SK-N-SH (cell line): ENCODE measurements at regions not wholly inside any gene's neighbourhood (a gene's known extent, or its start where the extent isn't known, plus 50 kb on each side); places are given as distances from the start of the nearest gene placed in this dataset.
"Not testable (repeated sequence)": the region's sequence is repeated elsewhere in the genome, so short reads cannot be mapped to it uniquely, and the experiment has no call there.

Experiments
- CTCF ChIA-PET: fragments of 300-600, 350-600 bp; formaldehyde crosslinking; extraction: SDS; loops from one replicate; lab custom pipeline; 2021; lab: Yijun Ruan, JAX
- POLR2A ChIA-PET: fragments of 350-600 bp; sonication (Branson Sonifier 250); formaldehyde crosslinking; extraction: SDS; loops from one replicate; lab custom pipeline; 2020; ENCODE audit warnings: antibody characterized with exemption, inconsistent platforms; lab: Yijun Ruan, JAX
- DNase-seq: peaks from one replicate; pipeline ENCODE4 v3.0.0; 2012
- H2AFZ ChIP-seq: fragments of 200-600 bp; sonication (generic); 2 replicates; pipeline ENCODE4 v1.8.1; 2016; ENCODE audit warnings: antibody characterized with exemption, mild to moderate bottlenecking, low read depth
- H3F3A ChIP-seq: fragments of 200-600 bp; sonication (generic); replicated peaks from 2 replicates; pipeline ENCODE3; 2016; ENCODE audit warnings: antibody characterized with exemption, mild to moderate bottlenecking; ENCODE audit not compliant: insufficient read depth
- H3K27ac ChIP-seq, 2 experiments: fragments of 200-500 bp in 1 of 2; fragments of 200-600 bp in 1 of 2; sonication (Bioruptor generic) in 1 of 2; sonication (generic), shearing (Covaris generic) in 1 of 2; 2 replicates each; pipeline versions ENCODE4 v1.5.1 to v1.6.1; 2014 to 2016; ENCODE audit warnings: low read depth in 2 of 2, inconsistent platforms in 1 of 2, low read length in 1 of 2, mild to moderate bottlenecking in 1 of 2, mixed read lengths in 1 of 2
- H3K27me3 ChIP-seq: fragments of 200-600 bp; sonication (generic), shearing (Covaris generic); 2 replicates; pipeline ENCODE4 v1.6.1; 2016; ENCODE audit warnings: mixed run types; ENCODE audit not compliant: insufficient read depth
- H3K36me3 ChIP-seq, 2 experiments: fragments of 200-500 bp in 1 of 2; fragments of 200-600 bp in 1 of 2; sonication (Bioruptor generic) in 1 of 2; sonication (generic) in 1 of 2; replicated peaks in 1 of 2; 2 replicates each; pipeline versions ENCODE3 to v1.5.1; 2014 to 2016; ENCODE audit warnings: low read length in 1 of 2, mild to moderate bottlenecking in 1 of 2; ENCODE audit not compliant: insufficient read depth in 2 of 2, control insufficient read depth in 1 of 2
- H3K4me1 ChIP-seq, 2 experiments: fragments of 200-500 bp in 1 of 2; fragments of 200-600 bp in 1 of 2; sonication (Bioruptor generic) in 1 of 2; sonication (generic), shearing (Covaris generic) in 1 of 2; 2 replicates each; pipeline versions ENCODE4 v1.5.1 to v1.6.1; 2014 to 2016; ENCODE audit warnings: low read depth in 1 of 2, low read length in 1 of 2, mixed run types in 1 of 2; ENCODE audit not compliant: insufficient read depth in 2 of 2, control insufficient read depth in 1 of 2
- H3K4me2 ChIP-seq: fragments of 200-600 bp; sonication (generic), shearing (Covaris generic); 2 replicates; pipeline ENCODE4 v1.6.1; 2017; ENCODE audit warnings: mixed run types
- H3K4me3 ChIP-seq, 2 experiments: fragments of 200-500 bp in 1 of 2; fragments of 200-600 bp in 1 of 2; sonication (Bioruptor generic) in 1 of 2; sonication (generic), shearing (Covaris generic) in 1 of 2; 2 replicates each; pipeline versions ENCODE4 v1.5.1 to v1.8.1; 2014 to 2016; ENCODE audit warnings: low read depth in 2 of 2, inconsistent platforms in 1 of 2, low read length in 1 of 2, mild to moderate bottlenecking in 1 of 2, mixed read lengths in 1 of 2, moderate library complexity in 1 of 2
- H3K79me2 ChIP-seq: fragments of 200-600 bp; sonication (generic); 2 replicates; pipeline ENCODE4 v1.8.1; 2017; ENCODE audit warnings: mild to moderate bottlenecking; ENCODE audit not compliant: insufficient read depth
- H3K9ac ChIP-seq: fragments of 200-600 bp; sonication (generic); 2 replicates; pipeline ENCODE4 v1.6.1; 2017; ENCODE audit warnings: mixed run types
- H3K9me2 ChIP-seq: fragments of 200-600 bp; sonication (generic); 2 replicates; pipeline ENCODE4 v1.6.1; 2017; ENCODE audit warnings: mixed run types
- H3K9me3 ChIP-seq: fragments of 200-600 bp; sonication (generic); 2 replicates; pipeline ENCODE4 v1.6.1; 2017; ENCODE audit warnings: mixed run types, mild to moderate bottlenecking, moderate library complexity
- H4K20me1 ChIP-seq: fragments of 200-600 bp; sonication (generic); 2 replicates; pipeline ENCODE4 v1.6.1; 2017; ENCODE audit warnings: mild to moderate bottlenecking, mixed run types; ENCODE audit not compliant: insufficient read depth
- EZH2phosphoT487 ChIP-seq: fragments of 200-600 bp; sonication (generic); IDR thresholded peaks from 2 replicates; pipeline ENCODE4 v1.6.1; 2017; ENCODE audit warnings: low read depth, mixed run types, mild to moderate bottlenecking, antibody characterized with exemption, moderate library complexity, borderline replicate concordance
- FOXJ3 ChIP-seq: sonication (generic); formaldehyde crosslinking; IDR thresholded peaks from 2 replicates; pipeline ENCODE4 v1.5.1; 2020; ENCODE audit warnings: mild to moderate bottlenecking, missing genetic modification reagents
- GABPA ChIP-seq: IDR thresholded peaks from 2 replicates; pipeline ENCODE4 v1.4.0; 2012; ENCODE audit warnings: low read depth, mild to moderate bottlenecking
- MAX ChIP-seq: IDR thresholded peaks from 2 replicates; pipeline ENCODE4 v1.4.0; 2012; ENCODE audit warnings: low read depth
- MXI1 ChIP-seq: IDR thresholded peaks from 2 replicates; pipeline ENCODE4 v1.6.1; 2012; ENCODE audit warnings: mild to moderate bottlenecking, low read depth, low read length, improper control_type of control experiment
- NRF1 ChIP-seq: IDR thresholded peaks from 2 replicates; pipeline ENCODE4 v1.6.1; 2012; ENCODE audit warnings: low read depth, mild to moderate bottlenecking, low read length
- PBX3 ChIP-seq: IDR thresholded peaks from 2 replicates; pipeline ENCODE4; 2012
- RCOR1 ChIP-seq: fragments of 150-350 bp; IDR thresholded peaks from 2 replicates; pipeline ENCODE4 v1.6.1; 2017; ENCODE audit warnings: antibody characterized with exemption, low read length
- REST ChIP-seq: IDR thresholded peaks from 2 replicates; pipeline ENCODE4 v1.6.1; 2012; ENCODE audit warnings: mild to moderate bottlenecking, low read depth, low read length, moderate library complexity
- TEAD4 ChIP-seq: IDR thresholded peaks from 2 replicates; pipeline ENCODE4 v1.4.0; 2012; ENCODE audit warnings: mild to moderate bottlenecking, borderline replicate concordance; ENCODE audit not compliant: insufficient read depth
- WGBS: methylation state at CpG from one replicate; pipeline ENCODE4 v1.1.6; 2017; ENCODE audit warnings: low lambda C conversion rate; 5-methylcytosine and 5-hydroxymethylcytosine counted together

GRCh38 chr7:115789901-115790300 lies 240.7 kb downstream of the TFEC start:
- Histone ChIP-seq H3K4me3 (no peak overlapping the region), H3K4me2 (no peak overlapping the region), H3K9me3 (no peaks in the 10 kb centered on the region), H3K36me3 (no peaks in the 10 kb centered on the region), H3K4me1 (no peaks in the 10 kb centered on the region), H3K27ac (no peak overlapping the region), H3F3A (no peaks in the 10 kb centered on the region), H3K27me3 (no peaks in the 10 kb centered on the region; the same call in 1 of the 2 replicates), H3K9me2 (no peaks in the 10 kb centered on the region), H4K20me1 (no peaks in the 10 kb centered on the region), H3K9ac (no peak overlapping the region), H3K79me2 (no peaks in the 10 kb centered on the region), H2AFZ (no peak overlapping the region)
- CTCF ChIA-PET, result no interaction called here
- POLR2A ChIA-PET, result no interaction called here
- WGBS, result 14% methylated on average over 23 of the region's 27 CpGs
- TF ChIP-seq MAX (no peak), TEAD4 (no peak), REST (no peak), PBX3 (no peak), RCOR1 (no peak), EZH2phosphoT487 (no peak), GABPA (no peak), NRF1 (no peak), FOXJ3 (CRISPR knock-in tag) (no peak), MXI1 (no peak)
- no peak for DNase-seq

- DNase-seq, H3K9me2 ChIP-seq, H4K20me1 ChIP-seq, H2AFZ ChIP-seq, CTCF ChIA-PET, H3K4me1 ChIP-seq, H3K9ac ChIP-seq, H3K9me3 ChIP-seq, H3F3A ChIP-seq, H3K4me2 ChIP-seq, POLR2A ChIA-PET, H3K36me3 ChIP-seq, H3K27me3 ChIP-seq, H3K79me2 ChIP-seq, H3K4me3 ChIP-seq, H3K27ac ChIP-seq: not testable (repeated sequence)
- whole genome bisulfite sequencing, result 0% methylated on average over 3 of the region's 3 CpGs
Measured at GRCh38 chr7:115789473-115789872, 241.1 kb downstream of the TFEC start.
